Pancreas (tissue), 10 donors: ENCODE measurements at regions not wholly inside any gene's neighbourhood (a gene's known extent, or its start where the extent isn't known, plus 50 kb on each side); places are given as distances from the start of the nearest gene placed in this dataset.
"Not testable (repeated sequence)": the region's sequence is repeated elsewhere in the genome, so short reads cannot be mapped to it uniquely, and the experiment has no call there.

ENCODE experiments used
- ATAC-seq, 4 donors: fragments of 200-7000 bp; cut with Tn5 transposase; one replicate each; pipeline versions ENCODE4 v1.8.0 to v1.9.1; 2020; ENCODE audit warnings: mild to moderate bottlenecking in 4 of 4, moderate library complexity in 4 of 4
- DNase-seq, 6 donors: peaks; one replicate each; pipeline ENCODE4 v3.0.0-alpha.2; 2020
- FAIRE-seq: peaks from 2 replicates; lab custom pipeline; 2012; peaks lifted over from hg19 to GRCh38; lab: Jason Lieb, UNC
- H3K27ac ChIP-seq, 4 donors: fragments of 200-600 bp; sonication (generic); 1 replicate in 3 of 4; 2 replicates in 1 of 4; pipeline versions ENCODE4 v1.5.0 to v1.8.0; 2020
- H3K27me3 ChIP-seq, 4 donors: fragments of 200-600 bp; one replicate each; pipeline ENCODE4 v1.8.0; 2021
- H3K36me3 ChIP-seq, 3 donors: fragments of 200-600 bp; sonication (generic) in 1 of 3; one replicate each; pipeline versions ENCODE4 v1.5.0 to v1.8.0; 2020 to 2021
- H3K4me1 ChIP-seq, 3 donors: fragments of 200-600 bp; one replicate each; pipeline ENCODE4 v1.8.0; 2021
- H3K4me3 ChIP-seq, 4 donors: fragments of 200-600 bp; sonication (generic) in 2 of 4; one replicate each; pipeline versions ENCODE4 v1.5.0 to v1.8.0; 2020 to 2021
- H3K9me3 ChIP-seq, 4 donors: fragments of 200-600 bp; one replicate each; pipeline ENCODE4 v1.8.0; 2021
- WGBS, 2 donors: extraction: QIAGEN DNeasy Blood & Tissue Kit; methylation state at CpG; one replicate each; pipeline ENCODE4 v1.1.7; 2013; 5-methylcytosine and 5-hydroxymethylcytosine counted together
- intact Hi-C, 3 donors: fragments of 100-400 bp; cut with DNase I; formaldehyde crosslinking; loops; one replicate each; pipeline versions ENCODE4 v1.11.1 to v1.14.2; 2022
- TF ChIP-seq, protein P1 (sequence below), 4 donors: fragments of 200-600 bp; sonication (generic) in 3 of 4; IDR thresholded peaks; one replicate each; pipeline versions ENCODE4 v1.5.0 to v1.8.0; 2021; ENCODE audit warnings: antibody characterized with exemption in 4 of 4
- donor health status: healthy with polysubstance abuse.
- donor health status: DM: no; HTN: no; CAD: no; lungs with moderate emphysema.
- donor health status: DM: no; HTN: no; CAD: no.
- donor health status: control.
- donor health status: control.
- donor health status: Bipolar disorder and iron deficiency.
- donor health status: DM: yes; HTN: yes; CAD: no.
- donor health status: DM: no; HTN: no; CAD: no.
- donor health status: DM: no; HTN: no; CAD: no.
- donor health status: DM: yes; HTN: yes; CAD: no.

DNA sequence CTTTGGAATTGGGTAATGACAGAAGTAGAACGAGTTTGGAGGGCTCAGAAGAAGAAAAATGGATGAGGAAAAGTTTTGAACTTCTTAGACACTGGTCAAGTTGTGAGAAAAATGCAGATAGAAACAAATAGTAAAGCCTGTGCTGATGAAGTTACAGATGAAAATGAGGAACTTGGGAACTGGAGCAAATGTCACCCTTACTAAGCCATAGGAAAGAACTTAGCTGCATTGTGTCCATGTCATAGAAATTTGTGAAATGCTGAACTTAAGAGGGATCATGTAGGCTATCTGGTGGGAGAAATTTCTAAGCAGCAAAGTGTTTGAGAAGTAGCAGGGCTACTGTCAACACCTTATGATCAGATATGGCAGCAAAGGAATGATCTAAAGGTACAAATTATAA, 289.2 kb upstream of the PCDH9 start:
- 30 to 40% methylated on average over 1 of the region's 1 CpG for WGBS, 2 donors
- no peaks in the 10 kb centered on the region for H3K36me3 ChIP-seq
- ATAC-seq (no peak), DNase-seq (no peak), FAIRE-seq (no peak)
- intact Hi-C loops: no loop called here
- no peaks in the 10 kb centered on the region for H3K4me1 ChIP-seq
- H3K27me3 ChIP-seq: no peaks in the 10 kb centered on the region
- H3K9me3 ChIP-seq: no peaks in the 10 kb centered on the region
- no peak overlapping the region for H3K4me3 ChIP-seq
- TF ChIP-seq, protein P1, sequence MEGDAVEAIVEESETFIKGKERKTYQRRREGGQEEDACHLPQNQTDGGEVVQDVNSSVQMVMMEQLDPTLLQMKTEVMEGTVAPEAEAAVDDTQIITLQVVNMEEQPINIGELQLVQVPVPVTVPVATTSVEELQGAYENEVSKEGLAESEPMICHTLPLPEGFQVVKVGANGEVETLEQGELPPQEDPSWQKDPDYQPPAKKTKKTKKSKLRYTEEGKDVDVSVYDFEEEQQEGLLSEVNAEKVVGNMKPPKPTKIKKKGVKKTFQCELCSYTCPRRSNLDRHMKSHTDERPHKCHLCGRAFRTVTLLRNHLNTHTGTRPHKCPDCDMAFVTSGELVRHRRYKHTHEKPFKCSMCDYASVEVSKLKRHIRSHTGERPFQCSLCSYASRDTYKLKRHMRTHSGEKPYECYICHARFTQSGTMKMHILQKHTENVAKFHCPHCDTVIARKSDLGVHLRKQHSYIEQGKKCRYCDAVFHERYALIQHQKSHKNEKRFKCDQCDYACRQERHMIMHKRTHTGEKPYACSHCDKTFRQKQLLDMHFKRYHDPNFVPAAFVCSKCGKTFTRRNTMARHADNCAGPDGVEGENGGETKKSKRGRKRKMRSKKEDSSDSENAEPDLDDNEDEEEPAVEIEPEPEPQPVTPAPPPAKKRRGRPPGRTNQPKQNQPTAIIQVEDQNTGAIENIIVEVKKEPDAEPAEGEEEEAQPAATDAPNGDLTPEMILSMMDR (IDR thresholded peaks at IDR 0.05): no peak
- no peak overlapping the region for H3K27ac ChIP-seq

DNA sequence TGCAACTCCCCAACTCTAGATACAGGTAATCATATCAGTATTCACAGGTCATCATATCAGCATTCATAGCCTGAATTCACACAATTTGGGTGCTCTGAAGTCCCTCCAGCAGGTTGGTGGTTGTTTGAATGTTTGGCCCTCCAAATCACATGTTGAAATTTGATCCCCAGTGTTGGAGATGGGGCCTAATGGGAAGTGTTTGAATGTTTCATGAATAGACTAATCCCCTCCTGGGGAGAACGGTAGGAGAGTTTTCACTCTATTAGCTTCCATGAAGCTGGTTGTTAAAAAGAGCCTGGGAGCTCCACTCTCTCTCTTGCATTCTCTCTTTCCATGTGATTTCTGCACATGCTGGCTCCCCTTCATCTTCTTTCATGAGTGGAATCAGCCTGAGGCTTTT, 288.6 kb upstream of the PCDH9 start:
- 10 to 23% methylated on average over 1 of the region's 1 CpG for WGBS, 2 donors
- Histone ChIP-seq H3K27ac (no peak overlapping the region), H3K27me3 (no peaks in the 10 kb centered on the region), H3K4me1 (no peaks in the 10 kb centered on the region), H3K9me3 (no peaks in the 10 kb centered on the region), H3K36me3 (no peaks in the 10 kb centered on the region), H3K4me3 (no peak overlapping the region)
- no peak for FAIRE-seq
- DNase-seq: no peak
- TF ChIP-seq, protein P1 (IDR thresholded peaks at IDR 0.05): no peak
- no peak for ATAC-seq
- intact Hi-C loops: no loop called here

DNA sequence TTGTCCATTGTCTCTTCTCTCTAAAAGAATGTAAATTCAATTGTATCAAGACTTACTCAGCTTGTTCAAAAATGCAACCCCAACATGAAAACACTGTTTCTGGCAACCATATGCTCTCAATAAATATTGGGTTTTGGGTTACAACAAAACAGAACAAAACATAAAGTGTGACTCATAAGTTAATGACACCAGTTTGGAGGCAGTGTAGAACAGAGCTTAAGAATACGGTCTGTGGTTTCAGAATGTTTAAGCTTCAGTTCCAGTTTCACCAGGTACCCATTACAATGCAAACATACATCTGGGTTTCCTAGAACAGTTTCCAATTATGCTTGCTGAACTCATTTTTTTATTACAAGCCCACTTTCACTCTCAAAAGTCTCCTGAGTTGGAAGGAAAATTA, 285.8 kb upstream of the PCDH9 start:
- no peaks in the 10 kb centered on the region for H3K27me3 ChIP-seq
- 51 to 55% methylated on average over 1 of the region's 1 CpG for WGBS, 2 donors
- no peaks in the 10 kb centered on the region for H3K9me3 ChIP-seq
- intact Hi-C loops: no loop called here
- TF ChIP-seq, protein P1 (IDR thresholded peaks at IDR 0.05): no peak
- H3K4me3 ChIP-seq: no peak overlapping the region
- H3K4me1 ChIP-seq: no peaks in the 10 kb centered on the region
- no peak overlapping the region for H3K27ac ChIP-seq
- DNase-seq: no peak
- ATAC-seq: no peak
- H3K36me3 ChIP-seq: no peaks in the 10 kb centered on the region
- no peak for FAIRE-seq

DNA sequence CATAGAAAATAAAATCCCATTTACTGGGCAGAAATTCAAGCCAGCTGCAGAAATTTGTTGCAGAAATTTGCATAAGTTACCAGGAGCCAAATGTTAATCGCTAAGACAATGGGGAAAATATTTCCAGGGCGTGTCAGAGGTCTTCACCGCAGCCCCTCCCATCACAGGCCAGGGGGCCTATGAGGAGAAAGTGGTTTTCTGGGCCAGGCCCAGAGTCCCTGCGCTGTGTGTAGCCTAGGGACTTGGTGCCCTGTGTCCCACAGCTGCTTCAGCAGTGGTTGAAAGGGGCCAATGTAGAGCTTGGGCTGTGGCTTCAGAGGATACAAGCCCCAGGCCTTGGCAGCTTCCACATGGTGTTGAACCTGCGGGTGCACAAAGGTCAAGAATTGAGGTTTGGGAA, 278.9 kb upstream of the PCDH9 start:
- H3K9me3 ChIP-seq: no peaks in the 10 kb centered on the region
- FAIRE-seq (no peak), ATAC-seq (no peak), DNase-seq (no peak)
- 70 to 77% methylated on average over 5 of the region's 5 CpGs for WGBS, 2 donors
- intact Hi-C loops: no loop called here
- no peaks in the 10 kb centered on the region for H3K4me1 ChIP-seq
- TF ChIP-seq, protein P1 (IDR thresholded peaks at IDR 0.05): no peak
- no peak overlapping the region for H3K27ac ChIP-seq
- H3K27me3 ChIP-seq: no peaks in the 10 kb centered on the region
- H3K4me3 ChIP-seq: no peak overlapping the region
- no peaks in the 10 kb centered on the region for H3K36me3 ChIP-seq

DNA sequence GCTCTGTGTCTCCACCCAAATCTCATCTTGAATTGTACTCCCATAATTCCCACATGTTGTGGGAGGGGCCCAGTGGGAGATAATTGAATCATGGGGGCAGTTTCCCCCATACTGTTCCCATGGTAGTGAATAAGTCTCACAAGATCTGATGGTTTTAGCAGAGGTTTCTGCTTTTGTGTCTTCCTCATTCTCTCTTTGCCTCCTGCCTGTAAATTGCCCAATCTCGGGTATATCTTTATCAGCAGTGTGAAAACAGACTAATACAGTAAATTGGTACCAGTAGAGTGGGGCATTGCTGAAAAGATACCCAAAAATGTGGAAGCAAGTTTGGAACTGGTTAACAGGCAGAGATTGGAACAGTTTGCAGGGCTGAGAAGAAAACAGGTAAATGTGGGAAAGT, 278.1 kb upstream of the PCDH9 start:
- FAIRE-seq, DNase-seq, H3K36me3 ChIP-seq, ATAC-seq, H3K27ac ChIP-seq, intact Hi-C loops, H3K4me1 ChIP-seq, H3K4me3 ChIP-seq, H3K9me3 ChIP-seq, H3K27me3 ChIP-seq: not testable (repeated sequence)
- WGBS, 2 donors: 34 to 53% methylated on average over 1 of the region's 1 CpG

DNA sequence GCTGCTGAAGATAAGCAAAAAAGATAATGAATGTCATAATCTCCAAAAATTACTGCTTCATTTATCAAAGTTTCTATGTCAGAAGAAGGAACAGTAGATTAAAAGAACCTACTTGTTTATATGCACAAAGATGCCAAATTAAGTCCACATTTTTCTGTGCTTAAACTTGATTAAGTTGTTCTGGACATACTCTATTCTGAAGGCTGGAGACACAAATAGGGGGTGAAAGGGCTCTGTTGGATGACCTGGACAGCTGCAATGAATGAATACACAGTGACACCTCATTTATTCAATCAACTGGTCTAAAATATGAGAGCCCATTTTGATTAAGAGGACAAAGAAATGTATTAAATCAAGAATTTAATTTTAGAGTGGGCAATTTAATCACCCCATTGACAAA, 276.3 kb upstream of the PCDH9 start:
- no peaks in the 10 kb centered on the region for H3K36me3 ChIP-seq
- DNase-seq (no peak), FAIRE-seq (no peak), ATAC-seq (no peak)
- TF ChIP-seq, protein P1 (IDR thresholded peaks at IDR 0.05): no peak
- H3K27ac ChIP-seq: no peak overlapping the region
- H3K4me1 ChIP-seq: no peaks in the 10 kb centered on the region
- H3K9me3 ChIP-seq: no peaks in the 10 kb centered on the region
- intact Hi-C loops: no loop called here
- no peak overlapping the region for H3K4me3 ChIP-seq
- no peaks in the 10 kb centered on the region for H3K27me3 ChIP-seq
